ENCODE measurements at regions not wholly inside any gene's neighbourhood (a gene's known extent, or its start where the extent isn't known, plus 50 kb on each side); places are given as distances from the start of the nearest gene placed in this dataset.
"Not testable (repeated sequence)": the region's sequence is repeated elsewhere in the genome, so short reads cannot be mapped to it uniquely, and the experiment has no call there.

- TF ChIP-seq CHD2 (IDR thresholded peaks at IDR 0.05; ENCODE audit: low read length); NRF1 (IDR thresholded peaks at IDR 0.05; ENCODE audit: low read depth, low read length); SIN3A (conservative IDR thresholded peaks at IDR 0.05 in 1 of 2, IDR thresholded peaks at IDR 0.05 in 1 of 2; ENCODE audit: low read depth in 1 of 2, low read length in 2 of 2); YY1 (IDR thresholded peaks at IDR 0.05; ENCODE audit: low read depth, low read length); ZNF274 (IDR thresholded peaks at IDR 0.05; ENCODE audit: borderline replicate concordance, extremely low read depth, low read length); SP2 (IDR thresholded peaks at IDR 0.05; ENCODE audit: low read length): not testable (repeated sequence)
These were observed 324.9 kb upstream of the COX7C start for GRCh38 chr5:86292811-86293210.

Measured in H1 (cell line).